ENCODE measurements at regions not wholly inside any gene's neighbourhood (a gene's known extent, or its start where the extent isn't known, plus 50 kb on each side); places are given as distances from the start of the nearest gene placed in this dataset.

DNA sequence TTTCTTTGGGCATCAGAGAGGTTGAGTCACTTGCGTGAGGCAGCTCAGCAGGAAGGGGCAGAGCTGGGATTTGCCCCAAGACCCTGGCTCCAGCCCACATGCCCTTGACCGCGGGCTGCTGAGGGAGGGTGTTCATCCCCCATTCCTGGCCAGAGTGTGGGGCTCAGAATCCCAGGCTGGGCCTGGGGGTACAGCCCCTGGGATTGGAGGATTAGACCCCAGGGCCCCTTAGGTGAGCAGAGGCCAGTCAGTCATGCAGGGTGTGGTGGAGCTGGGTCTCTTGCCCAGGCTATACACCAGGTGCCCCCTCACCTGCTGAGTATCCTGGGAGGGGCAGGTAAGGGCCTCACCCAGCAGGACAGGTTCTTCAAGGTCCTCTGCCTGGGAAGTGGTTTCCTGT lies 68.4 kb upstream of the ZNF716 start:
- no peaks in the 10 kb centered on the region for H3K4me1 Mint-ChIP-seq
- ATAC-seq, result no peak
- H3K27me3 Mint-ChIP-seq, result no peaks in the 10 kb centered on the region
- no peak for DNase-seq
- peaks cover 16 to 54% of the 10 kb centered on the region in 2 donors for H3K9me3 Mint-ChIP-seq
- H3K27ac Mint-ChIP-seq, result no peak overlapping the region
- no peak overlapping the region for H3K4me3 Mint-ChIP-seq

DNA sequence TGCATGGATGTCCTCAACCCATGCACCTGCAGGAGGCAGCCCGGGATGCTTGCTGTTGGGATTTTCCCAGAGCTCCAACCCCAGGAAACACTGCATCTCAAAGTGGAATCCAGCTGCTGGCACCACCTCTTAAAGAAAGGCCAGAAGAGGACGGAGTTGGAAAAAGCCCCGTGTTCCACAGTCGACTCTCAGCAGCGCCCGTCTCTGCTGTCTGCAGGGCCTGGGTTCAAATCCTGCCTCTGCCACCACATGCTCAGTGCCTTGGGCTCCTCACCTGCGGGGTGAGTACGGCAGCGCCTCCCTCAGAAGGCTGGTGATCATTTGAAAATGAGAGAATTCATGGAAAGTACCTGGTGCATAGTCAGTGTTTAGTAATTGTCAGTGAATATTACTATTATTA lies 65.6 kb upstream of the ZNF716 start:
- Mint-ChIP-seq H3K27me3 (no peaks in the 10 kb centered on the region), H3K9me3 (peaks cover 17 to 61% of the 10 kb centered on the region in 2 donors)
- ATAC-seq, result no peak

DNA sequence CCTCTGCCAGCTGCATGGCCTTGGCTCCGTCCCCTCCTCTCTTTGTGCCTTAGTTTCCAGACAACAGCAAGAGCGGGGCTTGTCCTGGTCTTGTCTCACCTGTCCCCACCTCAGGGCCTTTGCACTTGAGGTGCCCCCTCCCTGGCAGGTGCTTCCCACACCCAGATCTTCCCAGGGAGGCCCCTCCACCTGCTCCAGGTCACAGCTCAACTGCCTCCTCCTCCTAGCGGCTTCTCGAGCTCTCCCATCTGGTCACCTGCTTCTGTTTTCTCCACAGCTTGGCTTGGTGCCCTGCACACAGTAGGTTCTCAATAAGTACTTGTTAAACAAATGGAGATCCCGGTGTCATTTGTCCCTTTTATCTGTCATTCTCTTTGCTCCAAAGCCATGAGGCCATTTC lies 64.3 kb upstream of the ZNF716 start:
- H3K4me3 Mint-ChIP-seq, result no peak overlapping the region
- DNase-seq (no peak), ATAC-seq (no peak)
- no peak overlapping the region for H3K27ac Mint-ChIP-seq
- H3K9me3 Mint-ChIP-seq, result peaks cover 17 to 68% of the 10 kb centered on the region in 2 donors
- H3K4me1 Mint-ChIP-seq, result no peaks in the 10 kb centered on the region
- no peaks in the 10 kb centered on the region for H3K27me3 Mint-ChIP-seq

More for the DNA sequence above, 65.6 kb upstream of the ZNF716 start:
- H3K4me1 Mint-ChIP-seq, result no peaks in the 10 kb centered on the region
- no peak overlapping the region for H3K4me3 Mint-ChIP-seq
- no peak overlapping the region for H3K27ac Mint-ChIP-seq
- DNase-seq, result no peak

DNA sequence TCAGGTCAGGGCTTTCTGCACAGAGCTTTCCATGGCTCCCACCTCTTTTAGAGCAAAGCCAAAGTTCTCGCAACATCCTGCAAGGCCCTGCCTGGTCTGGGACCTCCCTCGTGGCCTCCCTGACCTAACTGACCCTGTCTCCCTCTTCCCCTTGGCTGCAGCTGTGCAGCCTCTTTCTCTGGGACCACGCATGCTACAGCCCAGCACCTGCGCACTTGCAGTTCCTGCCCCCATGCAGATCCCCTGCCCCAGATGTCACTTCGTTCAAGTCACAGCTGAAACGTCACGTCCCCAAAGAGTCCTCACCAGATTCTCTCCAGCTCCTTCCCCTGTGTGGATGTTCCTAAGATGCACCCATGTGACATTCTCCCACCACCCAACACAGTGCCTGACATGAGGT lies 61.2 kb upstream of the ZNF716 start:
- H3K9me3 Mint-ChIP-seq, result peaks cover 11 to 53% of the 10 kb centered on the region in 2 donors
- H3K27ac Mint-ChIP-seq, result peak overlapping the region in 1 of 2 donors; percentile 34
- DNase-seq, result no peak
- no peak overlapping the region for H3K4me3 Mint-ChIP-seq
- H3K27me3 Mint-ChIP-seq, result no peaks in the 10 kb centered on the region
- ATAC-seq, result no peak
- H3K4me1 Mint-ChIP-seq, result no peaks in the 10 kb centered on the region

DNA sequence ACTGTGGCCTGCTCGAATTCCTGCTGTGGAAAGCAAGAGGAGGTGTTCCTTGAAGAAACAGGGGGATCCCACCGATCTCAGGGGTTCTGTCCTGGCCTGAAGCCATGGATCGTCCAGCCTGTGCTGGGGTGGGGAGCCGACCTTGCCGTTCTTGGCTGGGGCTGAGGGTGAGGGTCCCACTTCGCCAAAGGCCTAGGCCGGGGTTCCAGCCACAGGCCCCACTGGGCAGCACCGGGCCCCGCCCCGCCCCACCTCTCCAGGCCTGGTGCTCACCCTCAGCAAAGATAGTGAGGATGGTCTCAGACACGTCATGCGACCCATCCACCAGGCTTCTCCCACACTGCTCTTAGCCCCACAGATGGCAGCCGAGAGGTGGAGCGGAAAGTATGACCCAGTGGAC lies 51.4 kb upstream of the ZNF716 start:
- no peaks in the 10 kb centered on the region for H3K4me1 Mint-ChIP-seq
- H3K9me3 Mint-ChIP-seq, result peaks cover 14 to 30% of the 10 kb centered on the region in 2 donors
- no peak for ATAC-seq
- no peak for DNase-seq
- no peak overlapping the region for H3K4me3 Mint-ChIP-seq
- no peaks in the 10 kb centered on the region for H3K27me3 Mint-ChIP-seq
- no peak overlapping the region for H3K27ac Mint-ChIP-seq

DNA sequence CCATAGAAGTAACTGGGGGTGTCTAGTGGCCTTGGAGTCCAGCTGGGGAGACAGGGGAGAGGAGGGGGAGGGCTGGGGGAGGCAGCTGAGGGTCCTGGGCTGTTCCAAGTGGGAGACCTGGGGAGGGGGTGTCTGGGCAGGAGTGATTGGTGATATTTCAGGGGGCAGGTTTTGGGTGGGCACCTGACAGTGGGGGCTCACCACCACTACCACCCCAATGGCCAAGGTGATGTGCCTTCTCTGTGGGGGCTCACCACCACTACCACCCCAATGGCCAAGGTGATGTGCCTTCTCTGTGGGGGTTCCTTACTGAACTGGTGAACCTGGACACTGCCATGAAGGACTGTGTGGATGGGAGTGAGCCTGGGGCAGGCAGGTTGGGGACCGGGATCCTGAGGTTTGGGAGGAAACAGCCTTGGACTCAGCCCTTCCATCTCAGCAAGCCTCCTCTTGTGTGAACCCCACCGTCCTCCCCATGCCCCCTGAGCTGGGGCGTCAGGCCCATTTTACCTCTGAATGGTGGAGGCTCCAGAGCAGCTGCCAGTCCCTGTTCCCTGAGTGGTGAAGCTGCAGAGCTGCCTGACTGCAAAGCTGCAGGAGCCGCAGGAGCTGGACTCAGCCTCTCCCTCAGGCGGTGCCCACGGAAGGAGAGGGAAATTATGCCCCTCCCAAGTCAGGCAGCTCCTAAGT lies 50.6 kb upstream of the ZNF716 start:
- H3K27ac Mint-ChIP-seq, result no peak overlapping the region
- no peak for DNase-seq
- H3K4me3 Mint-ChIP-seq, result no peak overlapping the region
- ATAC-seq, result no peak
- no peaks in the 10 kb centered on the region for H3K27me3 Mint-ChIP-seq
- H3K9me3 Mint-ChIP-seq, result peaks cover 16 to 33% of the 10 kb centered on the region in 2 donors
- H3K4me1 Mint-ChIP-seq, result no peaks in the 10 kb centered on the region

DNA sequence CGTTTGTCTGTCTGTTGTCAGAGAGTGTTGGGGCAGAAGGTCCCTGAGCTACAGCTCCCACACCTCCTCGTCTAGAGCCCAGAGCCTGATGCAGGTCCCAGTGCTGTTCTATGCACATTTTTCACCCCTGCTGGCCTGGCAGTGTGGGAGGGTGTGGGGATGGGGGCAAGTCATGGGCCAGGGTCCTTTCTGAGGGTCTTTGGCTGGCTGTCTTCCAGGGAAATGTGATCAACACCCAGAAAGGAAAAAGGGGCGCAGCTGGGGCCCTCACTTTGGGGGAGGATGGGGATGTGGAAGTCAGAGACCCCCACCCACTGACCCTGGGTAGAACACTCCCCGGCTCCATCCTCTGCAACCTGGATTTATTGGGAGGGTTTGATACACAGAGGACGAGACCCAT lies 50.0 kb upstream of the ZNF716 start:
- Mint-ChIP-seq H3K27me3 (no peaks in the 10 kb centered on the region), H3K9me3 (peaks cover 12 to 30% of the 10 kb centered on the region in 2 donors), H3K27ac (no peak overlapping the region), H3K4me3 (no peak overlapping the region), H3K4me1 (no peaks in the 10 kb centered on the region)
- ATAC-seq (no peak), DNase-seq (no peak)

Measured in stimulated activated naive CD8-positive, alpha-beta T cell treated with anti-CD3 and anti-CD28 coated beads, Interleukin-15, amount 100 ng/mL, for 72 hours (primary cell).